HPDE6-E6E7 (cell line): ENCODE measurements at regions not wholly inside any gene's neighbourhood (a gene's known extent, or its start where the extent isn't known, plus 50 kb on each side); places are given as distances from the start of the nearest gene placed in this dataset.

ENCODE experiments used
- DNase-seq: peaks from one replicate; pipeline ENCODE4 v3.0.0; 2011; ENCODE audit warnings: missing footprints; ENCODE audit errors: extremely low spot score

DNA sequence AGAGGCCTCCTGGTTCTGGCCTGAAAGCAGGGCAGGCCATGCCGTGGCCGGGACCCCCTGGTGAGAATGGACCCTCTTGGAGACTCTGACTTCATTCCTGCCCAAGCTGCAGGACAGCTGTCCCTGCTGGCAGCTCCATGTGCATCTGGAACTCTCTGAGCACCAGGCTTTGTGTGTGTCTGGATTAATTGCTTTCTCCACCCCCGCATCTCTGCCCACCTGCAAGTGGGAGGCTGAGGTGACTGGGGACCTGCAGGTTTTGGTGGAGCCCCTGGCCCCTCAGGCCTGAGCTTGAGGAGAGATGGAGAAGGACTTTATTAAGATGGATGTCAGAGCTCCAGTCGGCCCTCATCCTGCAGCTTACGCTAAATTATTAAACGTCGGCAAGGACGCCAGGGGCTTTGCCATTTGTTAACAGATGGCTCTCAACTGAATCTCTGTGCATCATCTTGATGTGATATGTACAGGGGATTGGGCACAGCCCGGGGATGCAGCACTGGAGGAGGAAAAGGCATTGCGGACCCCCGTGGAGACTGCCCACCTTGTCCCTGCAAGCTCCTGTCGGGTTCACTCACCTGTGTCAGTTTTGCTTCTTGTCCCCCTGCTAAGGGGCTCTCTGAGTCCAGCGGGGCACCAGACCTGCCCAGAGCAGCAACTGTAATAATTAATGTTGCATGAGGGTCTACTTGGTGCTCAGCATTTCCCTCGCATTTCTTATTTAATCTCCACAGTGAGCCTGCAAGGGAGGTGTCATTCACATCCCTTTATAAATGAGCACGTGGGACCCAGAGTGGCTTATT lies 154.1 kb upstream of the RPL38 start:
- DNase-seq = no peak

DNA sequence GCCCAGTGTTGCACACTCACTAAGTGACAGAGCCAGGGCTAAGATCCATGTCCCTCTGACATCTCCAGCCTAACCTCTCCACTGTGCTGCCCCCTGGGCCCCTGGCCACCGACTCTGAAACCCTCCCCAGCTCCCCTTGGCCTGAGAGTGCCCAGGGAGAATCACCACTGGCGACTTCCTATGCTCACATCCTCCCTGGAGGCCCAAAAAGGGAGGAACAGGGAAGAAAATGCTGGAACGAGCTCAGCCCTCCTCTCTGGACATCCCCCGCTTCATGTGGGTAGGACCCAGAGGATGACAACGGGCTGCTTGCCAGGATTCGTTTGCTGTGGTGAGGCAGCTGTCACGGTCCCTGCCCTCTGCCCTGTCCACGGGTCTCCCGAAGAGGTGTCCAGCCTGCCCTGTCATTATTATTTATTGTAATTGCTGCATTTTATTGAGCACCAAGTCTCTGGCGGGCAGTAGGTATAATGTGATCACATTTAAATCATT lies 153.5 kb upstream of the RPL38 start:
- no peak for DNase-seq

DNA sequence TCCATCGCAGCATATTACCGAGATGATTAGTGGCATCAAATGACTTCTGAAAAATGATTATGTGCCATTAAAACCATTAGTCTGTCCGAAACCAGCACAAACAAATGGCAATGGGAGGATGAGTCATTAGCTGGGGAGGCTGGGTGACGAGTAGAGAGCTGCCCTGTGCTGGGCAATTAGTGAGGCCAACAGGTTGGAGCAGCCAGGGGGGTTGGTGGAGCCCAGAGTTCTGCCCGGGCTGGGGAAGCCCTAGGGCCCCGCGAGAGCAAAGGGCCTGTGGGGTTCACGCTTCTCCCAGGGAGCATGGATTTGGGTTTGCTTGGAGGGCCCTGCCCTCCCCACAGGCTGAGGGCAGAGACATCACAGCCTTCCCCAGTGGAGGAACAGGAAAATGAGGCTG lies 152.1 kb upstream of the RPL38 start:
- no peak for DNase-seq

DNA sequence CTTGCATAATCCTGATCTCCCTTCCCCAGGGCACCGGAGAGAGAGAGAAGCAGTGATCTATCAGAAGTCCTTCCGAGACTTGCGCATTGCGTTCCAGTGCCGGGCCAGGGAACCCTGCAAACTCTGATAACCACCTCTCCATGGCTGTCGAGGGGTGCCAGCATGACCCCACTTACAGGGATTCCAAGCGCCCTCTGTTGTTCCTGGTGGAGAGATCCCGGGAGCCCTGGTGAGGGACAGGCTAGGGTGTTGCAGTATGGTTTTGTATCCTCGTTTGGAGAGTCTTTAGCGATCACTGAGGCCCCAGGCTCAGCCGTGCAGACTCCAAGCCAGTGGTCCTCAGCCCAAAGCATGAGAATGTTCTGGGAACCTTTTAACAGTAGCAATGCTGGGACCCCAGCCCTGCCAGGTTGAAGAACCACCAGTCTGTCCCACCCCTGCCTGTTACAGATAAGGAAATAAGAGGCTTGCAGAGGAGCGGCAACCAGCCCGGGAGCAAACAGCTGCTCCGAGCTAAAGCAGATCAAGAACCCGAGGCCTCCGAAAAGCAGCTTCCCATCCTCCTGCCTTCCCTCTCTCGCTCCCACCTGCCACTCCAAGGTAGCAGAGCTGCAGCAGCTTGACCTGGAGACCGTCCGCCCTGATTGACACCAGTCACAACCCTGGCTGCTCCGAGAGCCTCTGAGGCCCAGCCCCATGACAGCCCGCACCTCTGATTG lies 150.3 kb upstream of the RPL38 start:
- no peak for DNase-seq

DNA sequence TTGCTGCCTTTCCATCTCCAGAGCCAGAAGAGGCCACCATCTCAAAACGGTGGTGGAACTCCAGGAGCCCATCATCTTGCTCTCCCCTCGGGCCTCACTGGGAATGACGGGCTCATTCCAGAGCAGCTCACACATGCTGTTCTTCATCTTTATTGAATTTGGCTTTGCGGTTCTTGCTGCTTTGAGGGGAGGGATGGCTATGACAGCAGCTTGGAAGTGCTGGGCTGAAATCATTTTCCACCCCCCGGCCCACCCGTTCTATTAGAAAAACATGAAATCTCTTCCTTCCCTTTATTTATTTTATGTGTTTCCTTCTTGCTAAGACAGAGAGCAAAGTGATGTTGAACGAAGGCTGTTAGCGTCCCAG lies 149.8 kb upstream of the RPL38 start:
- no peak for DNase-seq

DNA sequence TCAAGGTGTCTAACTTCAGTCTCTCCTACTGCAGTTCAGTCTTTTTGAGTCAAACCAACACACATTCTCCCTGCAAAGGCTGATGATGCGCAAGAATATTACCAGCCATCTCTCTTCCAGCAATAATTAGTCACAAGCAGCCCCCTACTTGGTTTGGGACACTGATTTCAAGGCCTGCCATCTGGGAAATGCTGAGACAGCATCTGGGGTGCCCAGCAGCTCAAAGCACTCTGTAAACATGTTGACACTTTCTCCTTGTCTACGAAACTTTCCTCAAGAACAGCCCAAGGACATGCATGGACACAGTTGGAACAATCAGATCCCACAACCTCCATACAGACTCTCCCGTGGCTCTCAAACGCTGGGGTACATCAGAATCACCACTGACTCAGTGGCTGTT lies 149.2 kb upstream of the RPL38 start:
- DNase-seq = no peak

DNA sequence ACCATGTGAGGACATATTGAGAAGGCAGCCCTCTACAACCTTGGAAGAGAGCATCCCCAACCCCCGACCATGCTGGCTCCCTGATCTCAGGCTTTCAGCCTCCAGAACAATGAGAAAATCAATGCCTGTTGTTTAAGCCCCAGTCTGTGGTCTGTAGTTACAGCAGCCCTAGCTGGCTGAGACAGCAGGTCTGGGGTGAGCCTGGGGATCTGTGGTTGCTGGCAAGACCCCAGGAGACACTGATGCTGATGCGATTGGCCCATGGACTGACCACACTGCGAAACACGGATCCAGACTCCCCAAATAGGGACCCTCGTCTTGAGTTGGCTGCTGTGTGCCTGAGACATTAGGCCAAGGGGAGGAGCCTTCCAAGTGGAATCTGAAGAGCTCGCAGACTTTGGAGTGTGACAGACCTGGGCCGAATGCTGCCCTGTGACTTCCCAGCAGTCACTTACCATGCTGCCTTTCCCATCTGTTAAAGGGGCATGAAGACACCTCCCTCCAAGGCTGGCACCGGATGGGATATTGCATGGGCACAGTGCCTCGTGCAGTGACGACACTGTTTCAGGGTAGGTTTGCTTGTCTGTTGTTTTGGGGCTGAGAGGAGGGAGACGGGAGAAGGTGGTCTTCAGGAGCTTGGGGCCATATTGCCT lies 147.8 kb upstream of the RPL38 start:
- DNase-seq = no peak

DNA sequence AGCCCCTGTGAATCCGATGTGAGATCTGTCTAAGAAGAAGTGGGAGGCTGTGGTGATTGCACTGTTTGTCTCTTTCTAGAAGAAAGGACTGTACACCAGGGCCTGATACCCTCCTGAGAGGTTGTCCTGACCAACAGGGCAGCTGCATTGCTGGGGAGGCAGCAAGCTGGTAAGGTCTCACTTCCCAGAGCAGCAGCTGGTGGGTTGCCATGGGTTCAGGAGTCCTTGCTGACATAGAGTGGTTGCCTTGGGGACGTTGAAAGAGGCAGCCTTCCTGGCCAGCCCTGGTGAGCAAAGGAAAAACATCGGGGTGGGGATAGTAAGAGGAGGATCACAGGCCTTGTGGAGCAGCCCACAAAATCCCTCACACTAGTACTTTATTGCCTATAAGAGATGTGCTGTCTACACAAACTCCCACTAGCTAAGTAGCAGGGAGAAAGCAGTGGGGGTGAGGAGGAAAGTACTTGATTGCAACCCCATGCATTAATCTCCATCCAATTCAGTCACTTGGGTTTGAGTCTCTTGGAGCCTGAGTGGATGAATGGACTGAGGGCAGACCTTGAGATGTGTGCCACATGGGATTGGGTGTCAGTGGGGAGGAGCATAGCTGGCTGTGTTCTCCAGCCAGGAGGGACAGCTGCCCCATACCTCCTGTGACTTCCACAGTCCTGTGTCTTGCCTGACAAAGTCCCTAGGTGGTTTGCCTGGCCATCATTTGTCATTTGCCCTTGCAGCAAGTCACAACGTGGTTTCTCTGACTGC lies 143.8 kb upstream of the RPL38 start:
- DNase-seq = no peak

DNA sequence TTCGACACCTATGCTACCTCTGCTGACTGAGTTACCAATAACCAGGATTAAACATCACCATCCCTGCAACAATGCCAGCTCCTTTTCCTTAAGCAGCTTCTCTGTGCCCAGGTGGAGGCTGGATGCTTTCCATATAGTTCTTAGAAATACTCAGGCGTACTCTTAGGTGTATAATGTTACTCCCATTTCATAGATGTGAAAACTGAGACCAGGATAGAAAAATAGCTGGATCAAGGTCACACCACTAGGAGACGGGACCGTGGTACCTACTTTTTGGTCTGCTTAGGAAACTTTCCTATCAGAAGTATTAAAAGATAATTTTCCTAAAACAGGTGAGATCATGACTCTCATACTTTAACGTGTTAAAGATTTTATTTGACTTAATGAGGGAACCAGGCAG lies 141.7 kb upstream of the RPL38 start:
- DNase-seq = no peak

DNA sequence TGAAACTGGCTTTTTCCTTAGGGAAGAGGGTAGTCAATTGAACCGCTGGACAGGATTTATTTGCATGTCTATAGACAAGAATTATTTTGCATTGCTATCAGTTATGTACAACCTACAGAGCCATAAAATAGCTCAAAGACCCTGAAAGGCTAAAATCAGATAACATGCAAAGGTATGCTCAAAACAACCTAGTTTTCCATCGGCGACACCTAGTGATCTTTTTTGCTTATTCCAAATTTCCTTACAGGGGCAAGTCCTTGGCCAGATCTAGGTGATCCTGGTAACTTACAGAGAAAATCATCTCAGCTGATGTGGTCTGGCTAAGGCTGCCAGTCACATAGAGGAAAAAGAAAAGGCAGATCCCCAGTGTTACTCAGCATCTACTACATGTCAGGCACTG lies 141.2 kb upstream of the RPL38 start:
- DNase-seq = no peak

DNA sequence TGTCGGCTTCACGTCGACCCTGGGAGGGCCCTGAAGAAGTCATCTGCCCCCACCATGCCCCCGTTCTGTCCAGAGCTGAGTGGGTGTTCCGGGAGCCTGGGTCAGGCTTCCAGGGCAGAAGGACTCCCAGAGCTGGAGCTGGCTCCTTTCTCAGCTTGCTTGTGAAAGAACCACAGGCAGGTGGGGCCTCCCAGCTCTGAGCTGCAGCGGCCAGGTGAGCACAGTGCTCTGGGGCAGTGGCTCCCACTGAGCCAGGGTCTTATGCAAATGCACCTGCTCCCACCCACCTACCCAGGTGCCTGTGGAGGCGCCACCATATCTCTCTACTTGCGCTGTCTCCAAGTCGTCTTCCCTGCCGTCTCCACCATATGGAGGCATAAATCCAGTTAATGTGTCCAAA lies 140.0 kb upstream of the RPL38 start:
- no peak for DNase-seq

DNA sequence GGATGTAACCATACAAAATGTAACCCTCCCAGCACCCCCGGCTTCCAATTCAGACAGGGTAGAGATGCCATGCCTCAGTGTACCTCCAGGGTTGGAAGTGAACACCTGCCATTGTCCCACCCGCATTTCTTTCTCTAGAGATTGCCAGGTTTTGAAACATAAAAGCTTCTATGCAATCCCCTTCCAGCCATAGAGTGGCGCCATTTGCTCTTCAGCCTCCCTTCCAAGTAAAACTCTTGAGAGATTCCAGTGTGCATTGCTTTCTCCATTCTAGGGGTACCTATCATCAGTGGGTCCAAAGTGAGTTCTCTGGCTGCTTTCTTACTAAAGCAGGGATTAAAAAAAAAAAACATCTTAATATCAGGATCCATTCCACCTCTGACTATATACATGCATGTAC lies 133.1 kb upstream of the RPL38 start:
- DNase-seq = no peak

DNA sequence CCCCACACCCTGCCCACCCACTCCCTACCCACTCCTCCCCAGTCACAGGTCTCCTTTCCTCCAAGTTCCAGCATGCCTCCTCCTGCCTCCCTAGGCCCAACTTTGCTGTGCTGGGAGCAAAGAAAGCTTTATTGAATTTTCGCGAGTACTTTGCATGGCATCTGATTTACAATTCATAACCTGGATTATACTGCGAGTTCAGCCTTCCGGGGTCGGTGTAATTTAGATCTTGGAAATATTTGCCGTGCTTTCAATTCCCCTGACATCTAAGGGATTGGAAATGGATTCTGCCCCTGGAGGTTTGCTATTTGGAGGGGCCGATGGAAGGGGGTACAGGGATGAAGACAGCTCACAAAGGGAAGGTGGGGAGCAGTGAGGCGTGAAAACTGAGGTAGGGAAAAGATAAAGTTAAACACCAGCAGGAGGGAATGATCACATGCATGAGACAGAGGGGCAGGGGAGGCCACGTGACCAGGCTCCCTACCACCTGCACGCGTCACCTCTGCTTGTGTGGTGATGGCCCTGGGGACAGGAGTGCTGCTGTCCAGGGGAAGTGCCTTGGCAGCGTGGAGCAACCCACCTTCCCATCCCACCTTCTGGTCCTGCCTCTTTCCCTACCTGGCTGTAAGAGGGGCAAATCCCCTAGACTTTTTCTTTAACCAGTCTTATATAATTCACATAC lies 132.3 kb upstream of the RPL38 start:
- no peak for DNase-seq

DNA sequence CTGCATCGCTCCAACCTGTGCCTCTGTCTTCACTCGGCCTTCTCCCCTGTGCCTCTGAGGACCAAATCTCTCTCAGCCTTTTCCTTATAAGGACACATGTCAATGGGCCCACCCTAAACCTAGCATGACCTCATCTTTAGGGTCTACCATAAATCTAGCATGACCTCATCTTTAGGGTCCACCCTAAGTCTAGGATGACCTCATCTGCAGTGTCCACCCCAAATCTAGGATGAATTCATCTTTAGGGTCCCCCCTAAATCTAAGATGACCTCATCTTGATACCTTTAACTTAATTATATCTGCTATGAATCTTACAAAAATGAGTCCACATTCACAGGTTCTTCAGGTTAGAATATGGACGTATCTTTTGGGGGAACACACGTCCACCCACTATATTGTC lies 131.1 kb upstream of the RPL38 start:
- DNase-seq = no peak

DNA sequence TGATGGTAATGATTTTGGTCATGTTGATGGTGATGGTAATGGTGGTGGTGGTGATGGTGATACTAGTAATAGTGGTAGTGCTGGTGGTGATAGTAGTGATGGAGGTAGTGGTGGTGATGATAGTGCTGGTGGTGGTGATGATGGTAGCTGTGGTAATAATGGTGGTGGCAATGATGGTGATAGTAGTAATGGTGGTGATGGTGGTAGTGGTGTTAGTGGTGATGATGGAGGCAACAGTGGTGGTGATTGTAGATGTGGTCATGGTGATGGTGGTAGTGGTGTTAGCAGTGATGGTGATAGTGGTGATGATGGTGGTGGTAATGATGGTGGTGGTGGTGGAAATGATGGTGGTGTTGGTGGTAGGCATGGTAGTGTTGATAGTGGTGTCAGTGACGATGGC lies 127.0 kb upstream of the RPL38 start:
- DNase-seq = no peak

DNA sequence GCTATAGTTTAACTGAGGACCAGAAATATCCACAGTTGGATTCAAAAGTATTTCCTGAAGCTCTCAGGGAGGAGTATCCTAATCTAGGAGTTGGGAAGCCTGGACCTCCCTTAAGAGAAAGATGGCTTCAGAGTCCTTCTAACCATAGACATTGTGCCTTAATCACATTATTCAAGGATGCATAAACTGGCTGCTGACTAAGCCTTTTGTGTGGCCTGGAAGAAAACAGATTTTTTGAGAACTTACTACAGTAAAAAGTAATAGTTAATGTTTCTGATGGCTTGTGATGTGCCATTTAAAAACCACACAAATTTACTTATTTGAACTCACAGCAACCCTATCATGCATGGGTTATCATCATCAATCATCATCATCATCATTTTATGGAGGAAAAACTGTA lies 126.2 kb upstream of the RPL38 start:
- DNase-seq = no peak

DNA sequence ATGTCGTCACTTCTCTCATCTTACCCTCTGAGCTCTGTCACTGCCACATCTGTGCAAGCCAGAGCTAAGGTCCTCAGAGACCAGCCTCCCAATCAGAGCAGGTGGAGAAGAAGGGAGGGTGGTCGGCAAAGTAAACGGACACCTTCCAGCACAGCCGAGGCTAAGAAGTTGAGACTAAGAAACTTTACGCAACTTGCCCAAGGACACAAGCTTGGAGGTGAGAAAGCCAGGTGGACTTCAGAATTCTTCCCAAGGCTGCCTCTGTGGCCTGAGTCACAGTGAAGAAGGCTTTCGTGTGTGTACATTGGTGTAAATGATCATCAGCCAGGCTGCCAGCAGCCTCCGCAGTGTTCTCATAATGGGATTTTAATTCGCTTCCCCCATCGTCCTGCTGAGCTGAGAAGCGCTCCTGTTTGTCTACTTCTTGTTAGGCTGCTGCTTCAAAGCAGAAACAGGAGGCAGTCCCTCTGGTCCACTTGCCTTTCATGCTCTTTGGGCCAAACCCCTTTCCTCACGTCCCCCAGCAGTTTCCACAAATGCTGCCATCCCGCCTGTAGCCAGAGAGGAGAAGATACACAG lies 125.0 kb upstream of the RPL38 start:
- DNase-seq = no peak

DNA sequence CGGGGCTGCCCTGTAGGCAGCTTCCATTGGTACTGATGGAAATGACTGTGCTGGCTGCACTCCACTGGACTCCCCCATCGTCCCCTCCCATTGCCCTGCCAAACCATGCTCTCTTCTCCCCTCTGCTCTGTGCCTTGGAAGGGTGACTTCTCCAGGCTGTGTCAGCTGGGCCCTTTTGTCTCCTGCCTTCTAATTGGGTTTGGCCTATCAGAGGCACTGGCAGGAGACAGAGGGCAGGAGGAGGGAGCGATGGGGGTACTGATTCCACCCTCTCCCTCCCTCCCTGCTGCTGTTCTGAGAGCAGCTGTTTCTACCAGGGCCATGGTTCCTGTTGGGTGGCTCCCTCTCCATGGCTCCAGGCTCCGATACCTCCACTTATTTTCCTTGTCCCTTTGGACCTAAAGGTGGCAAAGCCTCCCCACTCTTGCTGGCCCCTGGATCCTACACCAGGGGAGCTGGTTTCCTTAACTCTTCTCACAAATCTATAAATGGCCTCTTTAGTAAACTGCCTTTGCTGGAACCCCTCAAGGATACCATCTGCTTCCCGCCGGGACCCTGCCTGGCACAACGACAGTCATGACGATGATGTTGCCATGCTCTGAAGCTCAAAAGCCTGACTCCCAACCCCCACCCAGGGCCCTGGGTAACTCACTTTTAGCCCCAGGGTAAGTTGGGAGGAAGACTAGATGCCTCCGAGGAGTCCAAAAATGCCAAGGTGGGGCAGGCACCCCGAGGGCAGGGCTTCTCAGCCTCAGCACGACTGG lies 123.8 kb upstream of the RPL38 start:
- DNase-seq = no peak

DNA sequence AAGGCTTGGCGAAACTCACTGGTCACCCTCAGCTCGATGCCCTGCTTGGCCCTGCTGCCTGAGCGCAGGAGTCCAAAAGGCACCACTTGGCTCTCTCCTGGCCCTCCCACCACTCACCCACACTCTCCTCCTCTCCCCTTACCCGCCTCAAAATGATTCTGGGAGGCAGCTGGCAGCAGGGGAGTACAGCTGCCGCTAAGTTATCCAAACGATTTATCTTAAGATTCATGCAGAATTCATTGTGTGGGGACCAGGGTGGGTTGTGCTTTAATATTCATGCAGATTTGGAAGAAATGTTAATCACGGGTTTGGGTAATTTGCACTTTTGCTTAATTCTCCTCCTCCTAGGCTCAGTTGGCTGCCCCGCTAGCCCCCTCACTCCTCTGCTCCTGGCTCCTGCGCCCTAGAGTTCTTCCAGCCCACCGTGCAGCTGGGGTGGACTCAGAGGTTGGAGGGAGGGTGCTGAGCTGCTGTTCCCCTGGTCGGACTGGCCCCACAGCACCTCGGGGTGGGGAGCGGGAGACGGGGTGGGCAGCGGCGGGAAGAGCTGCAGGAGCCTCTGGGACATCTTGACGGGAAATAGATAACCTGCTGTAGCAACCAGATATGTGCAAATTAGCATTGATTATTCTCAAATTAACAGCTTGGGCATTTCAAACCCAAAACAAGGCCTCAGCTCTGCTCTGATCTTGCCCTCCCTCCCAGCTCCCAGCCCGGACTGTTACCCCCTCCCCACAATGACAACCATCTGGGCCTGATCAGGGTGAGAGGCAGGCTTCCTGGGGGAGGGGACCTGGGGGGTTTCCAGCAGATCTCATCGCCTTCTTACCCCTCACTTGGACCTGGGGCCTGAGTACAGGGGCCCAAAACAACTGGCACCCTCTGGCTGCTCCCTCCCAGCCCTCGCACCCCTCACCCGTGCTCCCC lies 122.6 kb upstream of the RPL38 start:
- DNase-seq = no peak
